HL-60/S4 treated with retinoic acid at 250 ng/mL for 4 days and 3 days (cell line): ENCODE measurements at regions not wholly inside any gene's neighbourhood (a gene's known extent, or its start where the extent isn't known, plus 50 kb on each side); places are given as distances from the start of the nearest gene placed in this dataset.

Experiments
- in situ Hi-C: fragments of 300-500 bp; cut with MboI; formaldehyde crosslinking; loops from 2 replicates; pipeline ENCODE4 v1.7.0; 2022; ENCODE audit warnings: low sequenced_read_pairs

DNA sequence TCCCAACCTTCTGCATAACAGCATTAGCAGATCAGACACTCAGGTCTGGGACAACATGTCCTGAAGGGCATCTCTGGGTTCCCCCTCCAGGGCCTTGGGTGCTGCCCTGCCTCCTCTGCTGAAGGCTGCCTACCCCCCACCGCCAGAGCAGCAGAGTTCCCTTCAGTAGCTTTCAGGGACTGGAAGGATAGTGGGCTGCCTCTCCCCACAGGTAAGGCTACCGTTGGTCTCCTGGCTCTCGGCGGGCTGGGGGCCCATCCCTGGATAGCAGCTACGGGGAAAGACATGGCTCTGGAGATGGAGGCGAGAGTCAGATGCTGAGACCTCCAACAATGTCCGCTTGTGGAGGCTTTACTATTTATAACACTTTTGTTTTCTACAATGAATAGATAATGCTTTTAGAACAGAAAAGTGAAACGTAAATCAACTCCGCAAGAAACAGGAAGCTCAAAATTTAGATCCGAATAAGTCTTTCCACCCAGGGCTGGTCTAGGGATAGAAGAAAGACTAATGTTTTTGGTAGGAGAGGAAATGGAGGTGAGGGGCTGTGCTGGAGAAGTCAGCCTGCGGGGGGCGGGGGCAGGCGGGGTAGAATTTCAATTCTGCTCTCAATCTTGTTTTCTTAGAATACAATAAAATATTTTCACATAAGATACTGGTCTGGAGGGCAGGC, 58.4 kb downstream of the ARL4C start:
- in situ Hi-C loops, result no loop called here

DNA sequence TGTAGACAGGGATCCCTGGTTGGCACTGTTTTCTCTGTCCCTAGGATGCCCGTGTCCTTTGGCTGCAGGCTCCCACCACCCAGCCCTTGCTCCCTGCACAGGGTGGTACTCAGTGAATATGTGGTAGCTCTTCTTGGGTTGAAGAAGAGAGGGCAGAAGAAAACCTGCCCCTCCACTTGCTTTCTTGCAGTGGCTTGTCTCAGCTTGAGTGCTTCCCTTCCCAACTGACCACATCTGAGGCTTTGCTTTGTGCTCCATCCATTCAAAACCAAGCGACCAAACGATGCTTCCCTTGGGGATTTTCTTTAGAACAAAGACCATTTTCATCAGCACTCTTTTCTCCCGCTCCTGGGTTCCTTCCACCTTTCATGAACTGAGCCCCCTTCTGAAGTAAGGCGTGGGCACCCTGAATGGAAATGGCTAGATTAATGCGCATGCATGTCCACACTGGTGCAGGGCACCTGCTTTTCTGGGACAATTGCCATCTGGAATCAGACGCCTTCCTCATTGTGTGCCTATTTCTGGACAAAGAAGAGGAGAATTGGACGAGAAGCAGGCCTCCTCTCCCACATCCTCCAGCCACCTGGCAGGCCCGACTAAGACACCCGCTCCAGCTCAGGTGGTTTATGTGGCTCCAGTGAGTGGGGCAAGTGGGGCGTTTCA, 59.1 kb downstream of the ARL4C start:
- in situ Hi-C loops, result no loop called here

GRCh38 chr2:234436482-234436837, 60.4 kb downstream of the ARL4C start:
- in situ Hi-C loops, result no loop called here

DNA sequence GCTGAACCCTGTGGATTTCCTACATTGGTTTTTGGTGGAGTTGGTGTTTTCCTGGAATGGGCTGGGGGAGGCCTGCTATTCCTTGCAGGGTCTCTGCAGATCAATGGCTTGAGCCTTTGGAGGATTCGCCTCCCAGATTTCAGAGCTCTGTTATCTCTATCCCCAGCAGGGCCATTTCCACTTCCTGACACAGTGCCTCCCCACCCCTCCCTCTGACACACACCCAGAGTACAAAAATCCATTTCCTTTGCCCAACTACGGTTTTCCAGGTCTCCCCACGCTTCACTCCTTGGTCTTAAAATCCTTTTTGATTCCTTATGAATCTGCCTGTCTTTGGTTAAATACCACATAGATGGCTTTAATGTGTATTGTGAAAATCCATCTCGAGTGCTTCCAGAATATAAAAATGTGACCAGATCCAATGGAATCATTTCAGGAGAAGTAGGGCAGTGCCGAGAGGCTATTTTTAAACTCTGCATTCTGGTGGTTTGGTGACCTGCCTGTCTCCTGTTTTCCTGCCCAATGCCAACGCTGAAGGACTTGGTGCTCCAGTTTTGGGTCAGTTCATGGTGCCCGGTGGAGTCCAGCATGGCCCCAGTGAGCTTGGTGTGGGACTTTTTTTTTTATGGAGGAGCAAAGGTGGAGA, 60.9 kb downstream of the ARL4C start:
- in situ Hi-C loops, result no loop called here

GRCh38 chr2:234433201-234433600, 63.7 kb downstream of the ARL4C start:
- in situ Hi-C loops, result no loop called here

- in situ Hi-C loops, result no loop called here
Observed at GRCh38 chr2:234430871-234431270, 66.0 kb downstream of the ARL4C start.

DNA sequence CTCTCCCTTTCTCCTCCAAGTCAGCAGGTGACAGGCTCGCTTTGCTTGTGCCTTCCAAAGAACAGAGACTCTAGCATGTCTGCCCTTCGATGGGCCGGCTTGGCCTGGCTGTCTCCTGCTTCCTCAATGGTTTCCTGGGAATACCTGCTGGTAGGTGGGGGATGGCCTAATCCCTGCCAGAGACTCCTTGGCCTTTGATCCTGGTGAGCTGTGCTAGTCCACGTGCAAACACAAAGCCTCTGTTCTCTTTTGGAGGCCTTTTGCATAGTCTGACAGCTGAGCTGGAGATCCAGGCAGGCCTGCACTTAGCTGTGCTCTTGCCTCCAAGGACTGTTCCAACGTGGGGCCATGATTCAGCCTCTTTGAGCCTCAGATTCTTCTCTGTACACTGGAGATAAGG, 67.6 kb downstream of the ARL4C start:
- in situ Hi-C loops, result no loop called here

- in situ Hi-C loops, result no loop called here
Observed at GRCh38 chr2:234427081-234428061, 69.5 kb downstream of the ARL4C start.

GRCh38 chr2:234426616-234427015, 70.3 kb downstream of the ARL4C start:
- in situ Hi-C loops, result no loop called here

DNA sequence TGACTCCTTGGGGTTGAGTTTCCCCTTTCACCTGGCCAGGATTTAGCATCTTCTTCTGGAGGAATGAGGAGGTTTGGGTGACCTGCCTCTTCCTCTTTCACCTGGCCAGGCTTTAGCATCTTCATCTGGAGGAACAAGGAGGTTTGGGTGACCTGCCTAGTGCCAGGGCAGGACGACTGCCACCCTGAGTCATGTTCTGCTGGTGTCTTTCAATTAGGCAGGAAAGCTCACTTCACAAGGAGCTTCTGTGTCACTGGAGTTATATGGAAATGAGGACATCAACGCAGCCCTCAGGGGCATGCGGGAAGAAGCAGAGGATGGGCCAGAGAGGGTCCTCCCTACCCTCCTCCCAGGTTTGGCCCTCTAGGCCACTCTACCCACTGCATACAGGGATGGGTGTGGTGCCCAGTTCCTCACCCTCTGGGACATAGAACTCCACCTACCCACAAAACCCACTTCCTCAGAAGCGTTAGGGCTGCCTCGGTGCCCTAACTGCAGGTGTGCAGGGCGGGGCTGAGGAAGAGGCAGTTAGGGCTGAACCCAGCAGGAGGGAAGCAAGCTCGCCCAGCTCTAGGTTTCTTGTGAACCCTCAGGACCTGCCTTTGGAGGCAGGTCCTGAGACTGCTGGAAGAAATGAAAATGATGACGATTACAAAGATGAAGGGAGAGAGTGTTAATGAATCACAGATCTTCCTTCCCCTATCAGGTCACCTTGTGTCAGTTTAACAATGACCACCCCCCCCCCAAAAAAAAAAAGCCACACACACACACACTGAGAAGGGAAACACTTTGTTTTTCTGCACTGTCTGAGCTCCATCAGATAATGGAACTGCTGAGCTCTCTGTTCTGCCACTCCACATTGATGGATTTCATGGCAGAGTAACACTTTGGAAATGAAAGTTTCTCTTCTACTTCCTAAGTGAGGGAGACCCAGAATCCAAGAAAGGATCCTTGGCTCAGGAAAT, 71.0 kb downstream of the ARL4C start:
- in situ Hi-C loops, result no loop called here

DNA sequence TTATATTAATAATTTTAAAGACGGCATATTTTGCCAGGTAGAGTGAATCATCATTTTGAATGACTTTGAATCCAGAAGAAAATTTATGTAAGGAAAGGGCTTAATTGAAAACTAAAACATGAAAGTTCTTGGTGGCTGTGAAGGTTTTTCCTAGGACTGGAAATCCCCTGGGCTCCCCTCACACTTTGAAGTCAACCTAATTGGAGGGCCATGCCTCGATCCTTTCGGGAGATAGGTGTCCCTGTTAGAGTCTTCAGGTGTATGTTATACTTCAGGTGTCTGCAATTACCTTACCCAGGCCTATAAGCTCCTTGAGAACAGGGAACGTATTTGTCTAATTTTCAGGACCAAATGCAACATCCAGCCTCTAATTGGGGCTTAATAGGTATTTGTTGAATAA, 73.0 kb downstream of the ARL4C start:
- in situ Hi-C loops, result no loop called here

GRCh38 chr2:234422981-234423431, 73.9 kb downstream of the ARL4C start:
- in situ Hi-C loops, result no loop called here

GRCh38 chr2:234422273-234422732, 74.6 kb downstream of the ARL4C start:
- in situ Hi-C loops, result no loop called here

GRCh38 chr2:234420408-234420807, 76.5 kb downstream of the ARL4C start:
- in situ Hi-C loops, result no loop called here

GRCh38 chr2:234419726-234420125, 77.2 kb downstream of the ARL4C start:
- in situ Hi-C loops, result no loop called here

DNA sequence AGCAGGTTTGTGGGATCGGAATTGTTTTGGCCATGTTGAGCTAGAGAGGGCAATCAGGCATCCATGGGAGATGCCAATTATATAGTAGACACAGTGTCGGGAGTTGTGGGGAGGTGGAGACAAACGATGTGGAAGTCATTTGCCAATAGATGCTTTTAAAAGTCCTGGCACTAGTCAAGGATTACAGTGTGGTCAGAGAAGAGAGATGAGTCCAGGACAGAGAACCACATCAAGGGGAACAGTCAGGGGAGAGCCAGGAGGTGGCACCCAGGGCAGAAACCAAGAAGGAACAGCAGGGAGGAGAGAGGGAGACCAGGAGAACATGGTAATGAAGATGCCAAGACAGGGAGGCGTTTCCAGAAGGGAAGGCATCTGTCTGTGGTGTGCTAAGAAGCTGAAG, 81.2 kb downstream of the ARL4C start:
- in situ Hi-C loops, result no loop called here

DNA sequence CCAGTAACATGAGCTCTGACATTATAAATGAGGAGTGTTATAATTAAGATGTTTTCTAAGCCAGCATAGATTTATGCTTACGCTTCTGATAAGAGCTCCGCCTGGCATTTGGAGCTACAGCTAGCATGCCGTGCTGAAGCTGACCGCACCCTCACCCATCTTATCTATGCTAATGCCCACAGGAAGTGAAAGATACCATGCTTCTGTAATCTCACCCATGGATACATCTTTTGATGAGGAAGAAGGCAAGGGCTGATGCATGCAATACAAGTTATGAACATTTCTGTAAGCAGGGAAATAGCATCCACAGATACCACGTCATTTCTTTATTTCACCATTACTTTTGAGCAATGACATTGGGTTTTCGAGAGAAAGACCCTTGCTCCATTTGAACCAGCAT, 82.3 kb downstream of the ARL4C start:
- in situ Hi-C loops, result no loop called here

- in situ Hi-C loops, result no loop called here
Observed at GRCh38 chr2:234412726-234413125, 84.2 kb downstream of the ARL4C start.

- in situ Hi-C loops, result no loop called here
Observed at GRCh38 chr2:234411793-234412192, 85.1 kb downstream of the ARL4C start.

DNA sequence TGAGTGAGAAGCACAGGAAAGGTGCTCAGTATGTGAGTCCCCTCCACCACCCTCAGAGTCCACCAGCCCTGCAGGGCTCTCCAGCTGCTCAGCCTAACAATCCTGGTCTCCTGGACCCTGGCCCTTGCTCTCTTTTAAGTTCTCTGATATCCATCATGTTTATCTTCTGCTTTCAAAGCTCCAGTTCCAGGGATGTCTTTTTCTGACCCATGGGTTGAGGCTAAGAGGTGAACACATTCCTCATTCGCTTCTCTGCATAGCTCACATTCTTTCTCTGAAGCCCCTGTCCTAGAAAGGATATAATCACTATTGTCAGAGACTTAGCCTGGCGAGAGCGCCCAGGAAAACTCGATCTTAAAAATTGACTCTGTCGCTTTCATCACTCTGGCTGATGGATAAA, 86.4 kb downstream of the ARL4C start:
- in situ Hi-C loops, result no loop called here
